ENCODE measurements at regions not wholly inside any gene's neighbourhood (a gene's known extent, or its start where the extent isn't known, plus 50 kb on each side); places are given as distances from the start of the nearest gene placed in this dataset.
"Not testable (repeated sequence)": the region's sequence is repeated elsewhere in the genome, so short reads cannot be mapped to it uniquely, and the experiment has no call there.

GRCh38 chr6:21856456-21856825 is 262.9 kb downstream of the SOX4 start:
- no peak for DNase-seq

GRCh38 chr6:21856844-21857243 is 263.3 kb downstream of the SOX4 start:
- no peak for DNase-seq

- DNase-seq = no peak
Measured at GRCh38 chr6:21858076-21858475, 264.5 kb downstream of the SOX4 start.

- DNase-seq = no peak
Measured at GRCh38 chr6:21859193-21859735, 265.7 kb downstream of the SOX4 start.

- no peak for DNase-seq
Measured at GRCh38 chr6:21861942-21862341, 268.4 kb downstream of the SOX4 start.

- DNase-seq = no peak
Measured at GRCh38 chr6:21864206-21864605, 270.7 kb downstream of the SOX4 start.

GRCh38 chr6:21868226-21868625 is 274.7 kb downstream of the SOX4 start:
- DNase-seq = no peak

GRCh38 chr6:21869085-21869771 is 275.7 kb downstream of the SOX4 start:
- no peak for DNase-seq

GRCh38 chr6:21870076-21870730 is 276.7 kb downstream of the SOX4 start:
- no peak for DNase-seq

GRCh38 chr6:21871831-21872230 is 278.3 kb downstream of the SOX4 start:
- DNase-seq = no peak

GRCh38 chr6:21872749-21873148 is 279.2 kb downstream of the SOX4 start:
- no peak for DNase-seq

- no peak for DNase-seq
Measured at GRCh38 chr6:21873562-21873961, 280.0 kb downstream of the SOX4 start.

- DNase-seq = no peak
Measured at GRCh38 chr6:21874372-21874771, 280.8 kb downstream of the SOX4 start.

- not testable (repeated sequence) for DNase-seq
Measured at GRCh38 chr6:21877037-21877436, 283.5 kb downstream of the SOX4 start.

GRCh38 chr6:21880249-21880648 is 286.7 kb downstream of the SOX4 start:
- DNase-seq = not testable (repeated sequence)

- DNase-seq = no peak
Measured at GRCh38 chr6:21881969-21882465, 288.5 kb downstream of the SOX4 start.

- no peak for DNase-seq
Measured at GRCh38 chr6:21883595-21884328, 290.2 kb downstream of the SOX4 start.

GRCh38 chr6:21885111-21885510 is 291.6 kb downstream of the SOX4 start:
- no peak for DNase-seq

- DNase-seq = no peak
Measured at GRCh38 chr6:21885532-21886114, 292.1 kb downstream of the SOX4 start.

GRCh38 chr6:21886542-21887151 is 293.1 kb downstream of the SOX4 start:
- DNase-seq = no peak

- DNase-seq = no peak
Measured at GRCh38 chr6:21887231-21888185, 294.0 kb downstream of the SOX4 start.

- DNase-seq = no peak
Measured at GRCh38 chr6:21891080-21891479, 297.5 kb downstream of the SOX4 start.
